ENCODE measurements at regions not wholly inside any gene's neighbourhood (a gene's known extent, or its start where the extent isn't known, plus 50 kb on each side); places are given as distances from the start of the nearest gene placed in this dataset.

DNA sequence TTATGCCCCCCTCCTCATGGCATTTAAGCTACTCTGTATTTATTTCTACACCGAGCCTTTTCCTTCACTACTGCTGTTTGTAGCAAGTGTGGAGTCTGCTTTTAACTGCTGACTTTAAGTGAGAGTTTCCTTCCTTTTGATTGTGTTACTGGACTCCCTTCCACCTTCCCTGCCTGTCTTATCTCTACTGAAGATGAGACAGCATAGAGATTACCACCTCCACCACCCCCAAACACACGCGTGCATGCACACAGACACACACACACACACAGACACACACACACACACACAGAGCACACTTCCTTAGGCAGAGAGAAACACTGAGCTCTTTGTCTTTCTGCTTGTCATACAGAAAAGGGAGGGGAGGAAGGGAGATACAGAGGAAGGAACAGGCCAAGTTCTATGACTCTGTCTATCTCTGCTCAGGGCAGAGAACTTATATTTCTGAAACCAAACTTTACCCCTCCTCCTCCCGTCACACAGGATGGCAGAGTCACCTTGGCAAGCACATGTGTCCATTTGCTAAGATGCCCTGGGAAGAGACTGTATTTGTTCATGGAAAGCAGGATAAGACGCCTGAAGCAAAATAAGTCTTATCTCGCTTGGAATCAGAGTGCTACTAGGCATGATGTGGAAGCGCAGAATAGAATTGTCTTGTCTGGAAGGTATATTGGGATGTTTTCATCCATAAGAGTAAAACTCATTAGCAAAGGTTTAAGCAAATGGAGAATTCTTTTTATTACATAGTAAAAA, 81.8 kb upstream of the CAV2 start:
- in situ Hi-C loops (cut with HindIII; ENCODE audit: low sequenced_read_pairs), result loop anchor here (5.0 kb wide), 1 partner anchor 35 kb away; no protein-coding TSS in a partner anchor

DNA sequence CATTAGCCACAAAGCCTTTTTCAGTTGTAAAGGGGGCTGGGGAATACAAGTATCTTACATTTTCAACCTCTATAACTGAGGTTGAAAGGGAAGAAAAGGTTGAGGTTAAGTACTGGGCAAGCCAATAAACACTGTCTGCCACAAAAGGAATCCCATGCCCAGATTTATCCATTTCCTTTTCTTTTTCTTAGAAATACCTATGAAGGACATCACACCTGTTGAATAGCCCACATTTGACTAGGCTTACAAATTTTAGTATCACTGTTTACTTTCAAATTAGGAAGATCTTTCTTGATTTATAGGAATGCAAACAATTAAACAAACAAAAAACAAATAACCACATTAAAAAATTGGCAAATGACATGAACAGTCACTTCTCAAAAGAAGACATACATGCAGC, 81.0 kb upstream of the CAV2 start:
- in situ Hi-C loops (cut with HindIII; ENCODE audit: low sequenced_read_pairs), result loop anchor here (5.0 kb wide), 1 partner anchor 34 kb away; no protein-coding TSS in a partner anchor

DNA sequence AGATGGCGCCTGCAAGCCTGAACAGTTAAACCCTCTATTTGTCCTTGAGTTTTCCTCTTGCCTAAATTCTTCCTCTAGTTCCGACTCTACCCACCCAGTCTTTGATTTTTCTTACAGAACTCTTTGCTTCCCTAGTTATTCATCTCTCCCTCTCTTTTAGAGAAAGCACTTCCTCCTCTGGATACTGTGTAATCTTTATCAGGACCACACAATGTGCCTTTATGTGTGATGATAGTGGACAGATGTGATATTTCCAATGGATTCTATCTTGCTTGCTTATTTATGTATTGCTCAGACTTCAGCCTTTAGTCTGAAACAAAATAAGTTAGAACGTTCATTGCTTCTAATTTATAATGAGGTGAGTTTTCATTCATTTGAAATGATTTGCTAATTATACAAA, 79.5 kb upstream of the CAV2 start:
- in situ Hi-C loops (cut with HindIII; ENCODE audit: low sequenced_read_pairs), result no loop called here

DNA sequence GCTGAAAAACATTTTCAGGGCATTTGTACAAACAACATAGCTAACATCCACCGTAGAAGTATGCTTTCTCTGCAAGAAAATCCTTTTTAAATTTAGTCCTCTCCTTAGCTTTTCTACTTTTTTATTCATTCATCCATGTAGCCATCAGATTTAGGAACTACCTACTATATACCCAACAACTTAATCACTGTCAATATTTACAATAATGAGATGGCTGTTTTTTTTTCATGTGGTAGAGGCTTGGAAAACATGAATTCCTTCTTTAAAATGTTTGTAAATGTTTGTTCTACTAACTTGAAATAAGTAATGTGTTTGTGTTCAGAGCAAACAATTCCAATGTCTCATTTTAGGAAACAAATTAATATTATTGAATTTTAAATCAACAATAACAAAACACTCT, 78.2 kb upstream of the CAV2 start:
- in situ Hi-C loops (cut with HindIII; ENCODE audit: low sequenced_read_pairs), result no loop called here

DNA sequence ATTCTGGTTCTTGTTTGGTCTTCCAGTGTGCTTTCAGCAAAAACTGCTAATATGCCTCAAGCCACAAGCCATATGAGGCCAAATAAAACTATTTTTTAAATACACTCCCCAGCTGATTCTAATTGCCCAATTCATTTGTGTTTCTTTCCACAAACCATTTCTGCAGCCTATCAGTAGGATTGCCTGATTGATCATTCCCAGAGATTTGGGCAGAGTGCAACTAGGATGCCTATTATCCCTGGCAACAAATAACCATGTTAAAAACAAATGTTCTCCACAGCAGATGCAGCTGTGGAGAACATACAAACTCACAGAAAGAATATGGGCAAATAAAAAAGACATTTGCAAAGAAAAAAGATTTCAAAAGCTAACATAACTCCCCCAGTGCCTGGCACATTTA, 76.9 kb upstream of the CAV2 start:
- in situ Hi-C loops (cut with HindIII; ENCODE audit: low sequenced_read_pairs), result no loop called here

DNA sequence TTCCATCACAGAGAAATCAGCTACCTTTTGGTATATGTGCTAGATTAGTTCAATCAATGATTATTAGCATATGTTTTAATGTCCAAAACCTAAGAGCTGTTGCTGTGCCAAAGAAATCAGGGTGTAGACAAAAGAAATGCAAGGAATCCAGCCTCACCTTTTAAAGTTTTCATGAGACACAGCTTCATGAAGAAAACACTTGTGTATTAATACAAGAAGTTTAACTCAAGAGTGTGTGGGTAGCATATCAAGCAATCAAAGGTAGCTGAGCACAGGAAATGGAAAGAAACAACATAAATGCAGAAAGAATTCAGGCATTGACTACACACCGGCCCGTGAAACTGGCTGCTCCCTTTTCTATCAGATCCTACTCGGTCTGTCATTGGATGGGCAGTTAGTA, 76.0 kb upstream of the CAV2 start:
- in situ Hi-C loops (cut with HindIII; ENCODE audit: low sequenced_read_pairs), result no loop called here

DNA sequence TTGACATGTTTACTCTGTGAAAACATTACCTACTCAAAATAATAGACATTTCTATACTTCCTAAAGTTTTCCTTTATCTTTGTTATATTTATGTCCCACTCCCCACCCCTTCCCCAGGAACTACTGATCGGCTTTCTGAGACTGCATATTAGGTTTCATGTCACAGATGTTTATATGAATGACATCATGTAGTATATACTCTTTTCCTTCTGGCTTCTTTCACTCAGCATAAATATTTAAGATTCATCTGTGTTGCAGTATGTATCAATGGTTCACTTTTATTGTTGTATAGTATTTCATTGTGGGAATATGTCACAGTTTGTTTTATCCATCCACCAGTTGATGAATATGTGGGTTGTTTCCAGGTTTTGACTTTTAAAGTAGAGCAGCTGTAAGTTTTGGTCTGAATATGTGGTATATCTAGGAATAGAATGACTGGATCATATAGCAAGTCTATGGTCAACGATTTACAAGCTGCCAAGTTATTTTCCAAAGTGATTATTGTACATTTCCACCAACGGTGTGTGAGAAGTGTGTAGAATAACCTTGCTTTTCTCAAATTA, 73.8 kb upstream of the CAV2 start:
- in situ Hi-C loops (cut with HindIII; ENCODE audit: low sequenced_read_pairs), result no loop called here

DNA sequence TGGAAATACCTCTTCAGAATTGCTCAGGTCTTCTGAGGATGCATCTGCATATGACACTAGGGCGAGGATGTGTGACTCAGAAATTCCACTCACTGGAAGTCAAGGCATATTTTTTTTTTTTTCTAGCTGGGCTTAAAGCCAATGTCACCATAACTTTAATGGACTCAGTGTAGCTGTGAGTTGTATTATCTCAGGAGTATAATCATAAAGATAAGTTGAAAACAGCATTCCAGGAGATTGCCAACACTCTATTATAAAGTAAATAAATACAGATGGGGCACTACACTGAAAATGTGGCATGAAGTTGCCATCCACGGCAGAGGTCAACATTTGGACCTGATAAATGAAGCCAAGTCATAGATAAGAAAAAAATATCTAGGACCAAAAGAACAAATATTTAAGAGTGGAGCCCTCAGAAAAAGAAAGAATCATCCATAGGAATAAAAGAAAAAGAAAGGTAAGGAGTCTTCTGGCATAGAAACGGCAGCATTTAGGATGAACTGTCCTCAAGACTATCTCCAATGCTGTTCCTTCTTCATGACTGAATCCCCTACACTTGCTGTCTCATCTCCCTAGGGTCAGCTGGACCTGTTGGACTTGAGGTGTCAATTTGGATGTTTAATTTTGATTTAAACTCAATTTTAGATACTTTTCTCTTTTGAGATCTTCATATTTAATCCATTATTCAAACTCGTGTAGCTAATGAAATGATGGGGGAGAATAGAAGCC, 72.9 kb upstream of the CAV2 start:
- in situ Hi-C loops (cut with HindIII; ENCODE audit: low sequenced_read_pairs), result no loop called here

DNA sequence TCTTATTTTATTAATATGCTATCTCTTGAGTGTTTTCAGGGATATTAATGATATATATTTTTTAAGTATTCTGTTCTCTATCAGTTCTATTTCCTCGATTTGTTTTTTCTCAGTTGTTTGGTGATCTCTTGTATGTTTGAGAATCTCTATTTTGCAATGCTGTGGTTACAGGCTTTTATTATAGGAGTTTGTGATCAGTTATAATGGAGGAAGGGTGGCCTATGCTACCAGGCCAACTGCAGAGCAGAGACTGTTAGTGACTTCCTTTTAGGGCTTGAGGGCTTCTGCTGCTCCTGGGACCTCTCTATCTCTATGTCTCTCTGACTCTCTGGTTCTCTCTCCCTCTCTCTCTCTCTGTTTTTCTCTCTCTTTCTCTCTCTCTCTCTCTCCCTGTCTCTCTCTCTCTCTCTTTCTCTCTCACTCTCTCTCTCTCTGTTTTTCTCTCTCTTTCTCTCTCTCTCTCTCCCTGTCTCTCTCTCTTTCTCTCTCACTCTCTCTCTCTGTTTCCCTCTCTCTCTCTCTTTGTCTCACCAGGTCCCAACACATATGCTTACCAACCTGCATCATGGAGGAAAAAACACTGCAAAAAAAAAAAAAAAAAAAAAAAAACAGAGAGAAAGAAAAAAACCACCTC, 69.4 kb upstream of the CAV2 start:
- in situ Hi-C loops (cut with HindIII; ENCODE audit: low sequenced_read_pairs), result no loop called here

DNA sequence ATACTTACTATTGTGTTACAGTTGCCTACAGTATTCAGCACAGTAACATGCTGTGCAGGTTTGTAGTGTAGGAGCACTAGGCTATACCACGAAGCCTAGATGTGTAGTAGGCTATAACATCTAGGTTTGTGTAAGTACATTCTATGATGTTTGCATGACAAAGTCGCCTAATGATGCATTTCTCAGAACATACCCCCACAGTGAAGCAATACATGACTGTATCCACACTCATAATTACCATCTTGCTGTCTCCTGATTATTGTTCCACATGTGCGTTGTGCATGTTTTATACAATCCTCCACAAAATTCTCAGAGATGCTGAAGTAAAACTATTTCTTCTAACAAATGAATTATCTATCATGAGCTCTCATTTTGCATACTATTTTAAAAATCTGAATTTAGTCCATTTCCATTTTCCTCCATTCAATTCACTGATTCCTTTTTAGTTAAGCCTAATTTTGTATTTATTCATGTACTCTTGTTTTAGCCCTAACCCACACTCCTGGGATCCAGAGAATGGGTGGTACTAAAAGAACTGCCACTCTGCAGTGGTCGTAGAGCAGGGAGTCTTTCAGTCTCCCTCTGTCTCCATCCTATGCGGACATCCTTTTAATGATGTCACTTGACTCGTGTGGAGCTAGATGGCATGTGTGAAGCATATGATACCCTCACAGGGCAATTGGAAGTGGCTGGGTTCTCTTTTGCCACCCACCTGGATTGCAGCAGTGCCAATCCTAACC, 67.6 kb upstream of the CAV2 start:
- in situ Hi-C loops (cut with HindIII; ENCODE audit: low sequenced_read_pairs), result no loop called here

DNA sequence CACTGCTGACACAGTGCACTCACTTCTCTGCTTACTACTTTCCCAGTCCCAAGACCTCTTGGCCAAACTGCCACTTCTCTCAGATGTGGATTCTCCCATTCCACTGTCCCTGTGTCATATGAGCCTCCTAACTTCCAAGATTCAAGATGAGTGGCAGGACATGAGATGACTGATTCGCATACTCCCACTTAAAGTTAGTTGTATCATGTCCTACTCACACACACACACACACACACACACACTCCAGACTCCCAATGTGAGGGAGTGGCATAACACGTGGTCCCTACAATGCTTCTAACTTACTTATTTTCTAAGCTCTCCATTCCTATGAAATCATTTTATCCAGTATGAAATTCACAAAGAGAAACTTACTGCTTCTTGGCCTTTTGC, 67.0 kb upstream of the CAV2 start:
- in situ Hi-C loops (cut with HindIII; ENCODE audit: low sequenced_read_pairs), result no loop called here

DNA sequence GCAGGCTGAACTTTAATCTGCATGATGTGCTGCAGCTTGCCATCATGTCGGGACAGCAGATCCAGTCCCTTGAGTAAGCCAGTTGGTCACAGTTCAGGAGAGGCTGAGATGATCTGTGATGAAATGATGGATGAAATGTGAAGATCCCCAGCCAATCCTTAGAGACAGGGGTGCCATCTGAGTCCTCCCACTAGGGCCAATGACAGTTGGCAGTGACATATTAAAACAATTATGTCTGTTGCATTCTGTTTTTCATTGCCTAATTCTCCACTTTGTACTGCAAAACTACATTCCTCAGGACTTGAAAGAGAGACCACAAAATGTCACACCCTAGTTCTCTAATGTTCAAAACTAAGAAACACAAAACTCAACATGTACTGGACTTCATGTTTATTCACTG, 66.3 kb upstream of the CAV2 start:
- in situ Hi-C loops (cut with HindIII; ENCODE audit: low sequenced_read_pairs), result no loop called here

DNA sequence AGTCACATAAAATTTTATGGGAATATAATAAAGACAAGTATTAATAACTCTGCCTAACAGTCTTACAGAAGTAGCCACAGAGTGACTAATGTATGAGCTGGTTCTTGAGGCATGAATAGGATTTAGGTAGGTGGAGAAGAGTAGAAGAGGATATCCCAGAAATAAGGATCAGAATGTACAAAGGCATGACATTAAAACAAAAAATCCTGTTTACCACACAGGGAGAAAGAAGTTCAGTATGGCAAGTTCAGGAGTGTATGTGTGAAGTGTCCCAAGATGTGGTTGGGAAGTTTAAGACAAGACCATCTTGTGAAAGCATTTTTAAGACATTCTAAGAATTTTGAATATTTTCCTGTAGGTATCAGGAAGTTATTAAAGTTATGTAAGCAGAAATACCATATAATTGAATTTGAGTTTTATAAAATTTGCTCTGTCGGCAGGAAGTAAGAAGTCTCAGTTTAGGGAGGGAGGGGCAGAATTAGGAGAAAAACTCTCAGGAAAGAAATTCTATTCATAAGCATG, 64.7 kb upstream of the CAV2 start:
- in situ Hi-C loops (cut with HindIII; ENCODE audit: low sequenced_read_pairs), result no loop called here

DNA sequence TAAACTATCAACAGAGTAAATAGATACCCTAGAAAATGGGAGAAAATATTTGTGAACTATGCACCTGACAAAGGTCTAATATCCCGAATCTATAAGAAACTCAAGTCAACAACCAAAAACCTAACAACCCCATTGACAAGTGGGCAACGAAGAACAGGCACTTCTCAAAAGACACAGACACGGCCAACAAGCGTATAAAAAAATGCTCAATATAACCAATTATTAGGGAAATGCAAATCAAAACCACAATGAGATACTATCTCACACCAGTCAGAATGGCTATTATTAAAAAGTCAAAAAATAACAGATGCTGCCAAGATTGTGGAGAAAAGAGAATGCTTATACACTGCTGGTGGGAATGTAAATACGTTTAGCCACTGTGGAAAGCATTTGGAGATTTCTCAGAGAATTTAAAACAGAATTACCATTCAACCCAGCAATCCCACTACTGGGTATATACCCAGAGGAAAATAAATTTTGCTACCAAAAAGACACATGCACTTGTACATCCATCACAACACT, 63.2 kb upstream of the CAV2 start:
- in situ Hi-C loops (cut with HindIII; ENCODE audit: low sequenced_read_pairs), result no loop called here

DNA sequence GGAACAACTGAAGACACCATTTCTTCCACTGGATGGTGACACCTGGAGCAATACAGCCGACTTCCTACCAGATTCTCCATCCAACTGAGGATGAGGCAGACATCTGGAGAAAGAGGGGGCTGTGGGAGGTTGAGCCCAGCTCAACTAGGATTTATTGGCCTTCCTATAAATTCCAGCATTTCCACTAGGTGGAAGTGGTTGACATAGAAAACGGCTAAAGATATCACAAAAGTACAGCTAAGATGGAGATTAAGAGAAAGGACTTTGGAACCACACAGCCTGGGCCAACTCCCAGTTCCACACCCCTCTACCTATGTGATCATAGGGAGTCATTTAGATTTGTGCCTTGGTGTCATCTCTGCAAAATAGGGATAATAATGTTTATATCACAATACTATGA, 61.3 kb upstream of the CAV2 start:
- in situ Hi-C loops (cut with HindIII; ENCODE audit: low sequenced_read_pairs), result no loop called here

DNA sequence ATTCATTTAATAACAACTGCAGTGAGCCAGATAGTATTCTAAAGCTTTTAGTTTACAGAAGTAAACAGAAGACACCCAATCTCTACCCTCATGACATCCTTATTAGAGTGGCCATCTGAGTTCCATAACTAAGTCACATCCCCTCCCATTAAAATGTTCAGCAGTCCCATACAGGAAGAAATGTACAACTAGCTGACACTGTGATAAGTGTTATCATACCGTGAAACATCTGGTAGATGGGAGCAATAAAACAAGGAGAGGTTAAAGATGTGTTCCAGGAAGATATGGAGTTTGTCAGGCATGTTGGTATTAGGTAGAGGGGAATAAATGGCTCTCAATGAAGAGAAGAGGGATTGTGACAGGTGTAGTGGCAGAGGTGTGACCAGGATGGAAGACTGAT, 60.5 kb upstream of the CAV2 start:
- in situ Hi-C loops (cut with HindIII; ENCODE audit: low sequenced_read_pairs), result no loop called here

DNA sequence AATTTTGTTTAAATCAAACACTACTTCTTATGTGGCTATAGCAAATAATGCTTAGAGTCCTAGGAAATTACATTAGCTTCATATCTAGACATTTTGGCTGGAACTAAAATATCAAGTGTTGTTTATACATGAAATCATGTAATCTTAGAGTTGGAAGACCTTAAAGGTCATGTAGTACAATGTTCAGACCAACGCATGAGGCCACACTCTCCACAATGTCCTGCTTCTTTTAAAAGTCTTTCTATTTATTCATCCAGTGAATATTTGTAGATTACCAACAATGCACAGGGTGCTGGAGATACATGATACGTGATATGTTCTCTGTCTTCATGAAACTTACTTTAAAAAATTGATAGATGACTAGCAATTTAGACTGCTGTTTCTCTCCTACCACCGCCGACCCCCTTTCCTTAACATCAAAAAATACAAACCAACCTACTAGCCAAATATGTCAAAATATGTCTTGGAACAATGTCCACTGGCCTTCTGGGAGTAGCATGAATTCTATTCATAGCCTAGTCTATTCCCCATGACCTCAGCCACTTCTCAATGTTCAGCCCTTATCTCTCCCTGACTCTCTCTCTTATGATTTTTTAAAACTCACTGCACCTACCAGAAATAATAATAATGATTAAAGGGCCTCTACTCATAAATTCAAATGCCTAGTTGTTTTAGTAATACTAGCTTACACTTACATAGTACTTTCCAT, 59.5 kb upstream of the CAV2 start:
- in situ Hi-C loops (cut with HindIII; ENCODE audit: low sequenced_read_pairs), result no loop called here

DNA sequence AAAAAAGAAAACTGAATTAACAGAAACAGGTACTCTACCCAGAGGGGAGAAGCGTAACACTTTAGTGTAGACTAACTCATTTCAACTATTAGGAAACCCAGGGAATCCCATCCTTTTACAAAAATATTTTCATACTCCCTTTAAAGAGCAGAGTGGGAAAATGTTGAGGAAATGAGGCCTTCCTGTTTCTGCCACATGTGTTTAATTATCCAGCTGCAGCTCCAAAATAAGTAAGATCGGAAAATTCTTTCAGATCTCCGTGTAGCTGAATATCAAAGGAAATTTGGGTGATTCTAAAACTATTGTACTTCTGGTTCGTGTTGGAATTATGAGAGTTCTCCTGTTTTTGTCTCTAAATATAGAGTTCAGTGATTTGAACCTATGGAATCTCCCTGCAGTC, 58.0 kb upstream of the CAV2 start:
- in situ Hi-C loops (cut with HindIII; ENCODE audit: low sequenced_read_pairs), result no loop called here

DNA sequence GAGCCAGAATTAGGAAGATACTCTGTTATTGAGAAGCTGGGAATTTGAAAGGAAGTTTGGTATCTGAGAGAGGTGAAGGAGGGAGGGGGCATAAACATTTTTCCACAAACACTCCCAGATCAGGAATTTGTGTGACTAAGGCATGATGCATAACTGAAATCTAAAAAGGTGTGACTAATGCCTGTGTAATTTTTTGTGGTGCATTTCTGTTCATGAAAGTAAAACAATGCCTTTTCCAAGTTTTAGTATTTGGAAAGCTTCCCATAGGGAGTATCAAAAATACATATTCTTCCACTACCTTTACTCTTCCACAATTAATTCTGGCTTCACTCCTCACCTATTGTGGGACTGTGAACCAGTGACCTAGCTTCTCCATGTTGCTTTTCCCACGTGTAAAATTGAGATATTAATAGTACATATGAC, 56.4 kb upstream of the CAV2 start:
- in situ Hi-C loops (cut with HindIII; ENCODE audit: low sequenced_read_pairs), result no loop called here

DNA sequence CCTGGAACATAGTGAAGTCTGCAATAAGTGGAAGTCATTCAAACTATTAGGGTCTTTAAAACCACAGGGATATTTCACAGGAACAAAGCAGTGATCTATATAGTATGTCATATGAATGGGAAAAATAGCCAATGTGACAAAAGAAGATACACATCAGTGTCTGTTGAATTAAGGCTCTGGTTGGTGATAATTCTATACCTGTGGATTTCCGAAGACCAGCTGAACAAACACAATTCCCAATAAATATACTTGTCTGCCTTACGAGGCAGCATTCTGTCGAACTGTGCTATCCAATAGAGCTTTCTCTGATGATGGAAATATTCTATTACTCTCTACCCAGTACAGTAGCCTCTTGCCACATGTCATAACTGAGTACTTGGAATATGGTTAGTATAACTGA, 55.9 kb upstream of the CAV2 start:
- in situ Hi-C loops (cut with HindIII; ENCODE audit: low sequenced_read_pairs), result no loop called here

All from endothelial cell of hepatic sinusoid (primary cell).